ENCODE measurements at regions not wholly inside any gene's neighbourhood (a gene's known extent, or its start where the extent isn't known, plus 50 kb on each side); places are given as distances from the start of the nearest gene placed in this dataset.

DNA sequence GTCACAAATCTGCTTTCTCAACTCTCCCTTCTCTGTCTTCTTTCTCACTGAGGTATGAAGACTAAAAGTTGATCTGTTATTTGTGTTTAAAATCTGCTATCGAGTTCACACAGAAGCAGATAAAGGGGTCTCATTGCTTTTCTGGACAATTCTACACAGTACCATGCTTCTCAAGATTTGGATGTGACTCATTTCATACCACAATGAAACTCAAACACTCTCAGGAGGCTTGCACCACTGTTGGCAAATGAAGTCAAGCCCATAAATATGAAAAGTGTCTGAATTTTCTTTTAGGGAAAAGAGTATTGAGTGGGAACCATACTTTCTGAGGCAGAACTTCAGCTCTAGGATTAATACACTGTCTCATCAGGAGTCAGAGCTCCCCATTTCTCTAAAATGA lies 274.6 kb upstream of the CYRIA start:
- TF ChIP-seq, protein P1, sequence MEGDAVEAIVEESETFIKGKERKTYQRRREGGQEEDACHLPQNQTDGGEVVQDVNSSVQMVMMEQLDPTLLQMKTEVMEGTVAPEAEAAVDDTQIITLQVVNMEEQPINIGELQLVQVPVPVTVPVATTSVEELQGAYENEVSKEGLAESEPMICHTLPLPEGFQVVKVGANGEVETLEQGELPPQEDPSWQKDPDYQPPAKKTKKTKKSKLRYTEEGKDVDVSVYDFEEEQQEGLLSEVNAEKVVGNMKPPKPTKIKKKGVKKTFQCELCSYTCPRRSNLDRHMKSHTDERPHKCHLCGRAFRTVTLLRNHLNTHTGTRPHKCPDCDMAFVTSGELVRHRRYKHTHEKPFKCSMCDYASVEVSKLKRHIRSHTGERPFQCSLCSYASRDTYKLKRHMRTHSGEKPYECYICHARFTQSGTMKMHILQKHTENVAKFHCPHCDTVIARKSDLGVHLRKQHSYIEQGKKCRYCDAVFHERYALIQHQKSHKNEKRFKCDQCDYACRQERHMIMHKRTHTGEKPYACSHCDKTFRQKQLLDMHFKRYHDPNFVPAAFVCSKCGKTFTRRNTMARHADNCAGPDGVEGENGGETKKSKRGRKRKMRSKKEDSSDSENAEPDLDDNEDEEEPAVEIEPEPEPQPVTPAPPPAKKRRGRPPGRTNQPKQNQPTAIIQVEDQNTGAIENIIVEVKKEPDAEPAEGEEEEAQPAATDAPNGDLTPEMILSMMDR (IDR thresholded peaks at IDR 0.05): no peak
- no peak for TF ChIP-seq EZH2 (IDR thresholded peaks at IDR 0.05; ENCODE audit: borderline replicate concordance, insufficient read depth, low read depth, low read length, poor library complexity, severe bottlenecking)
